Lower leg skin (tissue), 3 donors: ENCODE measurements at regions not wholly inside any gene's neighbourhood (a gene's known extent, or its start where the extent isn't known, plus 50 kb on each side); places are given as distances from the start of the nearest gene placed in this dataset.

Source experiments
- POLR2A ChIP-seq, 2 donors: fragments of 450-650 bp; IDR thresholded peaks; one replicate each; pipeline ENCODE4 v1.6.1; 2016 to 2017; ENCODE audit warnings: antibody characterized with exemption in 2 of 2, mild to moderate bottlenecking in 1 of 2, moderate library complexity in 1 of 2
- TF ChIP-seq, protein P1 (sequence below), 3 donors: fragments of 450-650 bp; IDR thresholded peaks; one replicate each; pipeline ENCODE4 v1.5.1; 2016; ENCODE audit warnings: antibody characterized with exemption in 3 of 3, mild to moderate bottlenecking in 3 of 3, moderate library complexity in 2 of 3

GRCh38 chr16:9687737-9688319, 494.4 kb downstream of the GRIN2A start:
- TF ChIP-seq, protein P1, sequence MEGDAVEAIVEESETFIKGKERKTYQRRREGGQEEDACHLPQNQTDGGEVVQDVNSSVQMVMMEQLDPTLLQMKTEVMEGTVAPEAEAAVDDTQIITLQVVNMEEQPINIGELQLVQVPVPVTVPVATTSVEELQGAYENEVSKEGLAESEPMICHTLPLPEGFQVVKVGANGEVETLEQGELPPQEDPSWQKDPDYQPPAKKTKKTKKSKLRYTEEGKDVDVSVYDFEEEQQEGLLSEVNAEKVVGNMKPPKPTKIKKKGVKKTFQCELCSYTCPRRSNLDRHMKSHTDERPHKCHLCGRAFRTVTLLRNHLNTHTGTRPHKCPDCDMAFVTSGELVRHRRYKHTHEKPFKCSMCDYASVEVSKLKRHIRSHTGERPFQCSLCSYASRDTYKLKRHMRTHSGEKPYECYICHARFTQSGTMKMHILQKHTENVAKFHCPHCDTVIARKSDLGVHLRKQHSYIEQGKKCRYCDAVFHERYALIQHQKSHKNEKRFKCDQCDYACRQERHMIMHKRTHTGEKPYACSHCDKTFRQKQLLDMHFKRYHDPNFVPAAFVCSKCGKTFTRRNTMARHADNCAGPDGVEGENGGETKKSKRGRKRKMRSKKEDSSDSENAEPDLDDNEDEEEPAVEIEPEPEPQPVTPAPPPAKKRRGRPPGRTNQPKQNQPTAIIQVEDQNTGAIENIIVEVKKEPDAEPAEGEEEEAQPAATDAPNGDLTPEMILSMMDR (IDR thresholded peaks at IDR 0.05), result no peak
- no peak for TF ChIP-seq POLR2A (IDR thresholded peaks at IDR 0.05)
